OCI-LY3 (cell line): ENCODE measurements at regions not wholly inside any gene's neighbourhood (a gene's known extent, or its start where the extent isn't known, plus 50 kb on each side); places are given as distances from the start of the nearest gene placed in this dataset.

Source experiments
- H2AFZ ChIP-seq: fragments of 200-600, 300-600 bp; shearing (Covaris generic); 2 replicates; pipeline ENCODE4 v1.6.0; 2014; ENCODE audit warnings: antibody characterized with exemption, low read depth, low read length
- H3K27ac ChIP-seq: fragments of 200-600, 300-600 bp; sonication (generic); 2 replicates; pipeline ENCODE4 v1.5.1; 2014; ENCODE audit warnings: mild to moderate bottlenecking, low read length, moderate library complexity, mixed read lengths
- H3K27me3 ChIP-seq: fragments of 200-600, 300-600 bp; sonication (generic); 2 replicates; pipeline ENCODE4 v1.6.1; 2014; ENCODE audit warnings: low read depth, low read length, mixed read lengths
- H3K36me3 ChIP-seq: fragments of 200-600, 300-600 bp; sonication (generic); replicated peaks from 2 replicates; pipeline ENCODE3; 2014; ENCODE audit warnings: low read depth, low read length, mixed read lengths
- H3K4me1 ChIP-seq: fragments of 300-600, 200-600 bp; sonication (generic); 2 replicates; pipeline ENCODE4 v1.6.1; 2014; ENCODE audit warnings: low read length, mixed read lengths
- H3K4me2 ChIP-seq: fragments of 200-600, 300-600 bp; sonication (generic); 2 replicates; pipeline ENCODE4 v1.6.1; 2014; ENCODE audit warnings: low read length, mixed read lengths
- H3K4me3 ChIP-seq: fragments of 300-600, 200-600 bp; sonication (generic); 2 replicates; pipeline ENCODE4 v1.5.1; 2014; ENCODE audit warnings: antibody characterized with exemption, mild to moderate bottlenecking, low read length, moderate library complexity
- H3K79me2 ChIP-seq: fragments of 300-600, 200-600 bp; shearing (Covaris generic); 2 replicates; pipeline ENCODE4 v1.6.1; 2014; ENCODE audit warnings: mild to moderate bottlenecking, low read length, mixed read lengths
- H3K9ac ChIP-seq: fragments of 300-600, 200-600 bp; shearing (Covaris generic); 2 replicates; pipeline ENCODE4 v1.6.0; 2014; ENCODE audit warnings: mild to moderate bottlenecking, low read length, moderate library complexity
- H3K9me3 ChIP-seq: fragments of 200-600, 300-600 bp; shearing (Covaris generic); 2 replicates; pipeline ENCODE4 v1.6.1; 2014; ENCODE audit warnings: low read length, mixed read lengths; ENCODE audit not compliant: insufficient read depth
- H4K20me1 ChIP-seq: fragments of 200-600, 300-600 bp; sonication (generic); 2 replicates; pipeline ENCODE4 v1.6.1; 2016; ENCODE audit warnings: low read length, mixed read lengths; ENCODE audit not compliant: insufficient read depth
- CTCF ChIP-seq: fragments of 200-600, 300-600 bp; sonication (generic); IDR thresholded peaks from 2 replicates; pipeline ENCODE4 v1.5.1; 2014; ENCODE audit warnings: antibody characterized with exemption, low read length, low read depth
- EZH2phosphoT487 ChIP-seq: fragments of 200-600 bp; shearing (Covaris generic); IDR thresholded peaks from 2 replicates; pipeline ENCODE4 v1.6.1; 2018; ENCODE audit warnings: antibody characterized with exemption, mixed run types, low read depth

GRCh38 chr2:9115229-9115628 lies 91.4 kb upstream of the ASAP2 start:
- no peaks in the 10 kb centered on the region for H3K4me1 ChIP-seq
- H3K27ac ChIP-seq = no peak overlapping the region
- no peak overlapping the region for H3K4me2 ChIP-seq
- H3K79me2 ChIP-seq = no peaks in the 10 kb centered on the region
- no peaks in the 10 kb centered on the region for H4K20me1 ChIP-seq
- no peaks in the 10 kb centered on the region for H3K36me3 ChIP-seq
- H2AFZ ChIP-seq = no peak overlapping the region
- no peak overlapping the region for H3K9ac ChIP-seq
- TF ChIP-seq CTCF (no peak), EZH2phosphoT487 (no peak)
- H3K4me3 ChIP-seq = no peak overlapping the region
- peaks cover 2% of the 10 kb centered on the region; the same call in 1 of the 2 replicates for H3K27me3 ChIP-seq
- no peaks in the 10 kb centered on the region for H3K9me3 ChIP-seq

GRCh38 chr2:9114458-9114857 lies 92.2 kb upstream of the ASAP2 start:
- Histone ChIP-seq H3K4me3 (no peak overlapping the region), H3K27me3 (no peaks in the 10 kb centered on the region), H3K4me1 (no peaks in the 10 kb centered on the region), H3K36me3 (no peaks in the 10 kb centered on the region), H3K27ac (no peak overlapping the region), H2AFZ (no peak overlapping the region), H3K79me2 (no peaks in the 10 kb centered on the region), H4K20me1 (no peaks in the 10 kb centered on the region), H3K9ac (no peak overlapping the region), H3K9me3 (no peaks in the 10 kb centered on the region), H3K4me2 (no peak overlapping the region)
- no peak for TF ChIP-seq EZH2phosphoT487
- TF ChIP-seq CTCF = peak; percentile 17; the same call in 1 of the 2 replicates

- H3K9ac ChIP-seq = no peak overlapping the region
- H3K4me1 ChIP-seq = no peaks in the 10 kb centered on the region
- no peaks in the 10 kb centered on the region for H3K9me3 ChIP-seq
- H4K20me1 ChIP-seq = no peaks in the 10 kb centered on the region
- no peak overlapping the region for H3K4me2 ChIP-seq
- H3K27me3 ChIP-seq = no peaks in the 10 kb centered on the region
- no peak overlapping the region for H3K27ac ChIP-seq
- TF ChIP-seq CTCF = no peak
- no peak for TF ChIP-seq EZH2phosphoT487
- no peak overlapping the region for H3K4me3 ChIP-seq
- no peaks in the 10 kb centered on the region for H3K36me3 ChIP-seq
- no peaks in the 10 kb centered on the region for H3K79me2 ChIP-seq
- H2AFZ ChIP-seq = no peak overlapping the region
These were observed 92.7 kb upstream of the ASAP2 start for GRCh38 chr2:9113916-9114315.

GRCh38 chr2:9113262-9113661 lies 93.3 kb upstream of the ASAP2 start:
- Histone ChIP-seq H3K4me3 (no peak overlapping the region), H3K36me3 (no peaks in the 10 kb centered on the region), H3K9me3 (no peaks in the 10 kb centered on the region), H3K9ac (no peak overlapping the region), H2AFZ (no peak overlapping the region), H3K4me2 (no peak overlapping the region), H3K27ac (no peak overlapping the region), H3K4me1 (no peaks in the 10 kb centered on the region), H3K79me2 (no peaks in the 10 kb centered on the region), H4K20me1 (no peaks in the 10 kb centered on the region), H3K27me3 (no peaks in the 10 kb centered on the region)
- TF ChIP-seq CTCF = no peak
- no peak for TF ChIP-seq EZH2phosphoT487
